ENCODE measurements at regions not wholly inside any gene's neighbourhood (a gene's known extent, or its start where the extent isn't known, plus 50 kb on each side); places are given as distances from the start of the nearest gene placed in this dataset.
"Not testable (repeated sequence)": the region's sequence is repeated elsewhere in the genome, so short reads cannot be mapped to it uniquely, and the experiment has no call there.

DNA sequence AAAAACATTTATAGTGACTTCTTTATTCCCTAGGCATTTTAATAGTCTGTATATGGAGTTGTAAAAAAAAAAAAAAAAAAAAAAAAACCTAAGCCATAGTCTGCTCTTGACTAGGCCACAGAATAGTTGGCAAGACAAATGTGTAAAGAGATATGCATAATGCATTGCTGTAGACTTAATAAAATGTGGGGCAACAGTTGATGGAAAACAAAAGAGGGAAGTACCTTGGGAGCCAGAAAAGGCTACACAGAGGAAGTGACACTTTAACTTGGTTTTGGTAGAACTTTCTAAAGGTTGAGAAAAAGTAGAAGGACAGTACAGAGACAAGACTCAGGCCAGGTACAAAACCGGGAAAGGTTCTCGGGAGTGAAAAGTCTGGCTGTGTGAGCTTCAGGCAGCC, 802.9 kb upstream of the ADAMTS5 start:
- DNase-seq (ENCODE audit: low spot score) = no peak

DNA sequence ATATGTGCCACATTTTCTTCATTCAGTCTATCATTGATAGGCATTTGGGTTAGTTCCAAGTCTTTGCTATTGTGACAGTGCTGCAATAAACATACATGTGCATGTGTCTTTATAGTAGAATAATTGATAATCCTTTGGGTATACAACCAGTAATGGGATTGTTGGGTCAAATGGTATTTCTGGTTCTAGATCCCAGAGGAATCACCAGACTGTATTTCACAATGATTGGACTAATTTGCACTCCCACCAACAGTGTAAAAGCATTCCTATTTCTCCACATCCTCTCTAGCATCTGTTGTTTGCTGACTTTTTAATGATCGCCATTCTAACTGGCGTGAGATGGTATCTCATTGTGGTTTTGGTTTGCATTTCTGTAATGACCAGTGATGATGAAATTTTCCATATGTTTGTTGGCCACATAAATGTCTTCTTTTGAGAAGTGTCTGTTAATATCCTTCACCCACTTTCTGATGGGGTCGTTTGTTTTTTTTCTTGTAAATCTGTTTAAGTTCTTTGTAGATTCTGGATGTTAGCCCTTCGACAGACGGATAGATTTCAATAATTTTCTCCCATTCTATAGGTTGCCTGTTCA, 801.3 kb upstream of the ADAMTS5 start:
- not testable (repeated sequence) for DNase-seq (ENCODE audit: low spot score)

DNA sequence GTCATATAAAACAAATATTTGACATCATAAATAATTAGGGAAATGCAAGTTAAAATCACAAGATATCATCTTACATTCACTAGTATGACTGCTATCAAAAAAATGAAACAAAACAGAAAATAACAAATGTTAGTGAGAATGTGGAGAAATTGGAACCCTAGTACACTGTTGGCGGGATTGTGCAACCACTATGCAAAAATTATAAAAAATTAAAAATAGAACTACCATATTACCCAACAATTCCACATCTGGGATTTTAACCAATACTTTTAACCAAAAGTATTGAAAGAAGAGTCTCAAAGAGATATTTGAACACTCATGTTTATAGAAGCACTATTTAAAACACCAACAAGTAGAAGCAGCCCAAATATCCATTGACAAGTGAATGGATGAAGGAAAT, 797.2 kb upstream of the ADAMTS5 start:
- no peak for DNase-seq (ENCODE audit: low spot score)

- DNase-seq (ENCODE audit: low spot score) = no peak
These were observed 794.7 kb upstream of the ADAMTS5 start for GRCh38 chr21:27761623-27762022.

GRCh38 chr21:27759820-27760219, 792.9 kb upstream of the ADAMTS5 start:
- no peak for DNase-seq (ENCODE audit: low spot score)

DNA sequence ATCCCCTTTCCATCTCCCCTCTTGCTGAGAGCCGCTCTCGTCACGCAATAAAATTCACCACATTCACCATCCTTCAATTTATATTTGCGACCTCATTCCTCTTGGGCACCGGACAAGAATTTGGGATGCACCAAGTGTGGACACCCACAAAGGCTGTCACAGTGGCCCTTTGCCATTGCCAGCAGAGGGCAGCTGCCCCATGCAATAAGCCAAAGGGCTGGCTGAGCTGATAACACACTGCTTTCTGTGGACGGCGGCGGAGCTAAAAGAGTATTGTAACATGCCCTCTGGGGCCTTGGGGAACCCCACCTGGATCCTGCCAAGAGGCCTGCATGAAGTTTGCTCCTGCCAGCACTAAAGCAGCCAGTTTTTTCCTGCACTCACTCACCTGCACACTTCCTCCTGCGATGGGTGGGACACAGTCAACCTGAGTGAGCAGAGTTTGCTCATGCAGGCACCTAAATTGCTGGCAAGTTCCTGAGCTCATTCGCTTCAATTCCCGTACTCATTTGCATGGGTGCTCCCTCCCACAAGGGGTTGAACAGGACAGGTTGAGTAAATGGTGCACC, 792.3 kb upstream of the ADAMTS5 start:
- no peak for DNase-seq (ENCODE audit: low spot score)

- no peak for DNase-seq (ENCODE audit: low spot score)
These were observed 789.3 kb upstream of the ADAMTS5 start for GRCh38 chr21:27756191-27756590.

DNA sequence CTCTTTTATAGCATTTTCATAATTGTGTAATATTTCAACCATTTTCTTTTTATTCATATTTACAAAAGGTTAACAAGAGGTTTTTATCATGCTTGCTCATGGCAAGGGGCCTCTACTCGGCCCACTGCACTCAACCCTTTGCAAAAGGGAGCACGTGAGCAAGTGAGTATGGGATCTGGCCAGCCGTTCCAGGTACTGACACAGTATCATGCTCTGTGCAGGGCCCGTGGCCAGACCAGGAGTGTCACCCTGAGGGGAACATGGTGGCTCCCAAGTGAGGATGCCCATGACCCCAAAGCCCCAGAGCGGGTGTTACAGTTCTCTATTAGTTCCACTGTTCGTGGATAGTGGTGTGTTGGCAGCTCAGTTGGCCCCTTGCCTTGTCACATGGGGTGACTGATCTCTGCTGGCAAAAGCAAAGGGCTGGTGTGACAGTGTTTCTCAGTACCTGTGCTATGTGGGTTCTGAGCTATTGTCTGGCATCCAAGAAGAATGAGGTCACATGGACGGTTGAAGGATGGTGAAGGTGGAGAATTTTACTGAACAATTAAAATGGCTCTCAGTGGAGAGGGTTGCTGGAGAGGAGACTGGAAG, 777.2 kb upstream of the ADAMTS5 start:
- no peak for DNase-seq (ENCODE audit: low spot score)

GRCh38 chr21:27741736-27742135, 774.8 kb upstream of the ADAMTS5 start:
- no peak for DNase-seq (ENCODE audit: low spot score)

DNA sequence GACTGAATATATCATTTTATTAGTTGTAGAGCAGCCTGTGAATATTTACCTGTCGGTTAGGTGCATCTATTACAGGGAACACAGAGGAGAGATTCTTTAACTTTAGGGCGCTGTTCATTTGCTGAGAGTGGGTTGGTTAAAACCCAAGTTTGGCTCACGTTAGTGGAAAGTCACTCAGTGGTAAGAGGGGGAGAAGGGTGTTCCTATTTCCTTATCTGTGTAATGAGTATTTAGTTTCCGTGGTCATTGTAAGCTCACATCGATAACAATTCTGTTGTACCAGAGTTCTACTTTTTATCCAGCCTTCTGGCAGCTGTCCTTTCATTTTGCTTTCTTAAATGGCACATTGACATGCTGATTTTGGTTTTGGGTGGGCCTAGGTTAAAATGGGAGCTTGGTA, 773.2 kb upstream of the ADAMTS5 start:
- no peak for DNase-seq (ENCODE audit: low spot score)

DNA sequence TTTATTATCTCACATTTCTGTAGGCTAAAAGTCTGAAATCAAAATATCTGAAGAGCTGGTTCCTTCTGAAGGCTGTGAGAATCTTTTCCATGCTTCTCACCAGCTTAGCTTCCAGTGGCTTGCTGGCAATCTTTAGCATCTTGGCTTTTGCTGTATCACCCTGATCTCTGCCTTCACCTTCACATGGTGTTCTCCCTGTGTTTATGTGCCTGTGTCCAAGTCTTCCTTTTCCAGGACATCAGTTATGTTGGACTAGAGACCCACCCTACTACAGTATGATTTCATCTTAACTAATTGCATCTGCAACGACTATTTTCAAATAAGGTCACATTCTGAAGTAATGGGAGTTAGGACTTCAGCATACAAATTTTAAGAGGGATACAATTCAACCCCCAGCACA, 772.3 kb upstream of the ADAMTS5 start:
- DNase-seq (ENCODE audit: low spot score) = no peak

DNA sequence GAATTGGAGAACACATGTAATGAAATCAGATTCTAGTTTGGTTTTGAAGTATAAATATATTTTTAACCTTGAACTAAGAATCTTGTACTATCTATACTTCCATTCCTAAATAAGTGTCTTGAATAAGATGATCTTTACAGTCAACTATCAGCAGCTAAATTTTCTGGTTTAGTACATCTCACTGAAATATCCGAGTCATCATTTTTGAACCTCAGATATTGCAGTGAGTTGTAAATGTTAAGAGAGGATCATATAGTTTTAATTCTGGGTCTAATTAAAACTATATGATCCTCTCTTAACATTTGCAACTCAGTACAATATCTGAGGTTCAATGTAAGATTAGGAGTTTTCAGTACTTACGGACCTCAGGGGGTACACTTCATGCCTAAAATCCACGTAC, 768.8 kb upstream of the ADAMTS5 start:
- no peak for DNase-seq (ENCODE audit: low spot score)

GRCh38 chr21:27734146-27734545, 767.3 kb upstream of the ADAMTS5 start:
- DNase-seq (ENCODE audit: low spot score) = no peak

GRCh38 chr21:27725916-27726315, 759.0 kb upstream of the ADAMTS5 start:
- no peak for DNase-seq (ENCODE audit: low spot score)

GRCh38 chr21:27722095-27722494, 755.2 kb upstream of the ADAMTS5 start:
- DNase-seq (ENCODE audit: low spot score) = no peak

DNA sequence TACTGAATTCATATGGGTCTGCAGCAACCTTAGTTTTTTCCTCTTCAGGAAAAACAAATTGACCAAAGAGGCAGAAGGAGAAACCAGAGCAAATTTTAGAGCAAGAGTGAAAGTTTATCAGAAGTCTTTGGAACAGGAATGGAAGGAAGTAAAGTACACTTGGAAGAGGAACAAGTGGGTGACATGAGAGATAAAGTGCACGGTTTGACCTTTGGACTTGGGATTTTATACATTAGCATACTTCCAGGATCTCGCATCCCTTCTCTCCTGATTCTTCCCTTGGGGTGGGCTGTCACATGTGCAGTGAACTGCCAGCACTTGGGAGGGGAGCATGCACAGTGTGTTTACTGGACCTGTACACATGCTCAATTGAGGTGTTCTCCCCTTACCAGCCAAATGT, 754.8 kb upstream of the ADAMTS5 start:
- DNase-seq (ENCODE audit: low spot score) = no peak

DNA sequence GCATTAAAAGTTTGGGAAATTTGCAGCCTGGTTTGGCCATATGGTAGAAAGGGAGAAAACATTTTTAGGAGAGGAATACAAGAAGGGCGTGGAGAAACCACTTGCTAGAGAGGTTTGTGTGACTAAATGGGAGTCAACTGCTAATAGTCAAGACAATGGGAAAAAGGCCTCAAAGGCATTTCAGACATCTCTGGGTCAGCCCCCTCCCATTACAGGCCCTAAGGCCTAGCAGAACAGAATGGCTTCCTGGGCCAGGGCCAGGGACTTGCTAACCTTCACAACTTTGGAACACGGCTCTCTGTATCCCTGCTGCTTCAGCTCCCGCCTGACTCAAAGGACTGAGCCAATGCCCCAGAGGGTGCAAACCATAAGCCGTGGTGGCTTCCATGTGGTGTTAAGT, 752.3 kb upstream of the ADAMTS5 start:
- DNase-seq (ENCODE audit: low spot score) = no peak

DNA sequence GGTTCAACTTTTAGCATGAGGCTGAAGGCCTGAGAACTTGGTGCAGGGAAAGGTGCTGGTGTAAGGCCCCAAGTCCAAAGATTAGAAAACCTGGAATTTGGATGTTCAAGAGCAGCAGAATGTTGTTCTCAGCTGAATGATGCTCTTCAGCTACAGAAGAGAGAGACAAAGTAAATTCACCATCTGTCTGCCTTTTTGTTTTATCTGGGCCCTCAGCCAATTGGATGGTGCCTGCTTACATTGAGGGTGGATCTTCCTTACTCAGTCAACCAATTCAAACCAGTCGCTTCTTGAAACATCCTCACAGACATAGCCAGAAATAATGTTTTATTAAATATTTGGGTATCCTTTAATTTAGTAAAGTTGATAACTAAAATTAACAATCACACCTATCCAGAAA, 748.2 kb upstream of the ADAMTS5 start:
- DNase-seq (ENCODE audit: low spot score) = no peak

- no peak for DNase-seq (ENCODE audit: low spot score)
These were observed 746.5 kb upstream of the ADAMTS5 start for GRCh38 chr21:27713154-27714109.

DNA sequence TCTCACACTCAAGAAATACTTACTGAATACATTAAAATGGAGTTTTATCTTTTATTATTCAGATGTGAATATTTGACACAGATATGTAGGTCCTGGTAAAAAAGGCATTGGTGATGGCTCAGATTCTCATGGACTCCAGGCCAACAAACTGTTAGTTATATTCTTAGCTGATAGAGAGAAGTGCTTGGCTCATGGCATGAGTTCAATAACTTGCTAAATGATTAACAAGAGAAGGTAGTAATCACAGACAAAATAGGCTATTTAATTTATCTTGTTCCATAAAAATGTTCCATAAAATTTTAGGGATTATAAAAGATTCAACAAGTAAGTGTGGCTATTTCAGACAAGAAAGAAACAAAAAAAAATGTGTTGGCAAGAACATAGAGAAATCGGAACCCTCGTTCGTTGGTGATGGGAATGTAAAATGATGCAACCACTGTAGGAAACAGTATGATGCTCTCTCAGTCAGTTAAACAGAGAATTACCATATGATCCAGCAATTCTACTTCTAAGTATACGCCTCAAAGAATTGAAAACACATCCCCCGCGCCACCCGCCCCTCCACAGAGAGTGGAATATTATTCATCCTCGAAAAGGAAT, 737.8 kb upstream of the ADAMTS5 start:
- no peak for DNase-seq (ENCODE audit: low spot score)

- DNase-seq (ENCODE audit: low spot score) = no peak
These were observed 736.9 kb upstream of the ADAMTS5 start for GRCh38 chr21:27703791-27704190.

DNA sequence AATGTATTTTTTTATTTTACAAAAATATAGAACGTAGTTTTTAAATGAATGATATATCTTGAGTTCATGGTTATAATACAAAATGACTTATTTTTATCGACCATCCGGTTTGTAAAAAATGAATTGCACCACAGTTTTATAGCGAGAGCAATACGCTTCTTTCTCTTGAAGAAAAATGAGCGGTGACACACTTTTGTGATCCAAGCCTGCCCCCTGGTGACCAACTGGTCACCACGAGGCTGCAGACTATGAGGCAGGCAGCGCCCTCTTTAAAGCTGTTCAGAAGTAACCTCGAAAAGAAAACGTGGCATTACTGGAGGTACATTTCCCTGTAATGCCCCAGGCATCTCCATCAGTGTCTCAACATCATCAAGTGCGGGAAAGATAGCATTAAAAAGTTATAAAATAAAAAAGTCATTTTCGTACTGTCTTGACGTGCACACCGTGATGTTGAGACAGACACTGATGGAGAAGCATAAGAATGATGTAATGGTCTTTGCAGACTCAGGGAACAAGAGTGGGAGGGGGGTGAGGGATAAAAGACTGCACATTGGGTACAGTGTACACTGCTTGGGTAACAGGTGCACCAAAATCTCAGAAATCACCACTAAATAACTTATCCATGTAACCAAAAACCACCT, 734.2 kb upstream of the ADAMTS5 start:
- peak; percentile 19 for DNase-seq (ENCODE audit: low spot score)
